ENCODE measurements at regions not wholly inside any gene's neighbourhood (a gene's known extent, or its start where the extent isn't known, plus 50 kb on each side); places are given as distances from the start of the nearest gene placed in this dataset.

- no peak for TF ChIP-seq CTCF (IDR thresholded peaks at IDR 0.05; ENCODE audit: insufficient read depth, low read length, poor library complexity, severe bottlenecking)
- Histone ChIP-seq H3K27me3 (ENCODE audit: control insufficient read depth, insufficient read depth, low read length) (no peaks in the 10 kb centered on the region), H3K4me3 (ENCODE audit: low read depth, low read length) (no peak overlapping the region), H3K36me3 (ENCODE audit: control insufficient read depth, insufficient read depth, low read length) (no peaks in the 10 kb centered on the region)
- DNase-seq (ENCODE audit: low read depth) = no peak
These were observed 371.7 kb downstream of the TNS1 start for GRCh38 chr2:217631115-217631514.

- no peaks in the 10 kb centered on the region for H3K27me3 ChIP-seq (ENCODE audit: control insufficient read depth, insufficient read depth, low read length)
- H3K4me3 ChIP-seq (ENCODE audit: low read depth, low read length) = no peak overlapping the region
- TF ChIP-seq CTCF (IDR thresholded peaks at IDR 0.05; ENCODE audit: insufficient read depth, low read length, poor library complexity, severe bottlenecking) = no peak
- no peak for DNase-seq (ENCODE audit: low read depth)
- no peaks in the 10 kb centered on the region for H3K36me3 ChIP-seq (ENCODE audit: control insufficient read depth, insufficient read depth, low read length)
These were observed 373.4 kb downstream of the TNS1 start for GRCh38 chr2:217629347-217629746.

- H3K36me3 ChIP-seq (ENCODE audit: control insufficient read depth, insufficient read depth, low read length) = no peaks in the 10 kb centered on the region
- H3K4me3 ChIP-seq (ENCODE audit: low read depth, low read length) = no peak overlapping the region
- no peak for TF ChIP-seq CTCF (IDR thresholded peaks at IDR 0.05; ENCODE audit: insufficient read depth, low read length, poor library complexity, severe bottlenecking)
- DNase-seq (ENCODE audit: low read depth) = no peak
- H3K27me3 ChIP-seq (ENCODE audit: control insufficient read depth, insufficient read depth, low read length) = no peaks in the 10 kb centered on the region
These were observed 374.7 kb downstream of the TNS1 start for GRCh38 chr2:217628061-217628460.

GRCh38 chr2:217626926-217627325 is 375.9 kb downstream of the TNS1 start:
- no peak for TF ChIP-seq CTCF (IDR thresholded peaks at IDR 0.05; ENCODE audit: insufficient read depth, low read length, poor library complexity, severe bottlenecking)
- DNase-seq (ENCODE audit: low read depth) = no peak
- H3K27me3 ChIP-seq (ENCODE audit: control insufficient read depth, insufficient read depth, low read length) = no peaks in the 10 kb centered on the region
- no peaks in the 10 kb centered on the region for H3K36me3 ChIP-seq (ENCODE audit: control insufficient read depth, insufficient read depth, low read length)
- no peak overlapping the region for H3K4me3 ChIP-seq (ENCODE audit: low read depth, low read length)

- Histone ChIP-seq H3K27me3 (ENCODE audit: control insufficient read depth, insufficient read depth, low read length) (no peaks in the 10 kb centered on the region), H3K4me3 (ENCODE audit: low read depth, low read length) (no peak overlapping the region), H3K36me3 (ENCODE audit: control insufficient read depth, insufficient read depth, low read length) (no peaks in the 10 kb centered on the region)
- no peak for TF ChIP-seq CTCF (IDR thresholded peaks at IDR 0.05; ENCODE audit: insufficient read depth, low read length, poor library complexity, severe bottlenecking)
- DNase-seq (ENCODE audit: low read depth) = no peak
These were observed 377.1 kb downstream of the TNS1 start for GRCh38 chr2:217625557-217626169.

- Histone ChIP-seq H3K4me3 (ENCODE audit: low read depth, low read length) (no peak overlapping the region), H3K36me3 (ENCODE audit: control insufficient read depth, insufficient read depth, low read length) (no peaks in the 10 kb centered on the region), H3K27me3 (ENCODE audit: control insufficient read depth, insufficient read depth, low read length) (no peaks in the 10 kb centered on the region)
- no peak for TF ChIP-seq CTCF (IDR thresholded peaks at IDR 0.05; ENCODE audit: insufficient read depth, low read length, poor library complexity, severe bottlenecking)
- no peak for DNase-seq (ENCODE audit: low read depth)
These were observed 379.4 kb downstream of the TNS1 start for GRCh38 chr2:217623281-217623912.
